GM12892 (cell line): ENCODE measurements at regions not wholly inside any gene's neighbourhood (a gene's known extent, or its start where the extent isn't known, plus 50 kb on each side); places are given as distances from the start of the nearest gene placed in this dataset.

Experiments used
- DNase-seq: peaks from one replicate; pipeline ENCODE4 v3.0.0; 2011; ENCODE audit not compliant: insufficient read length
- FAIRE-seq: peaks from 2 replicates; lab custom pipeline; 2011; peaks lifted over from hg19 to GRCh38; lab: Jason Lieb, UNC
- POLR2A ChIP-seq: IDR thresholded peaks from 2 replicates; pipeline ENCODE4 v1.6.1; 2011; ENCODE audit warnings: low read depth, low read length, control low read depth
- POLR2AphosphoS5 ChIP-seq: IDR thresholded peaks from 2 replicates; pipeline ENCODE4 v1.6.1; 2011; ENCODE audit warnings: low read depth, low read length, control low read depth
- TAF1 ChIP-seq: IDR thresholded peaks from 2 replicates; pipeline ENCODE4 v1.6.1; 2011; ENCODE audit warnings: low read depth, mild to moderate bottlenecking, control low read depth, low read length, borderline replicate concordance

- DNase-seq (no peak), FAIRE-seq (no peak)
- TF ChIP-seq POLR2AphosphoS5: no peak
- no peak for TF ChIP-seq POLR2A
- no peak for TF ChIP-seq TAF1
These were observed 111.1 kb upstream of the DTNBP1 start for GRCh38 chr6:15773806-15774410.

- TF ChIP-seq POLR2A (peak; percentile 31; the same call in 1 of the 2 replicates), TAF1 (no peak)
- FAIRE-seq: peak; percentile 86
- no peak for DNase-seq
These were observed 107.7 kb upstream of the DTNBP1 start for GRCh38 chr6:15770347-15771143.

- FAIRE-seq (no peak), DNase-seq (no peak)
- TF ChIP-seq TAF1: no peak
- no peak for TF ChIP-seq POLR2A
- TF ChIP-seq POLR2AphosphoS5: no peak
These were observed 106.7 kb upstream of the DTNBP1 start for GRCh38 chr6:15769511-15770018.

- TF ChIP-seq POLR2A: no peak
- no peak for TF ChIP-seq TAF1
- TF ChIP-seq POLR2AphosphoS5: no peak
- DNase-seq: no peak
- FAIRE-seq: no peak
These were observed 106.2 kb upstream of the DTNBP1 start for GRCh38 chr6:15768999-15769398.

GRCh38 chr6:15763837-15764236 lies 101.0 kb upstream of the DTNBP1 start:
- DNase-seq (no peak), FAIRE-seq (no peak)
- no peak for TF ChIP-seq POLR2AphosphoS5
- TF ChIP-seq POLR2A: no peak
- TF ChIP-seq TAF1: no peak

- FAIRE-seq: no peak
- no peak for TF ChIP-seq TAF1
- TF ChIP-seq POLR2AphosphoS5: no peak
- TF ChIP-seq POLR2A: no peak
These were observed 100.5 kb upstream of the DTNBP1 start for GRCh38 chr6:15763364-15763763.

GRCh38 chr6:15761045-15761502 lies 98.2 kb upstream of the DTNBP1 start:
- TF ChIP-seq POLR2AphosphoS5 (no peak), POLR2A (no peak), TAF1 (no peak)
- DNase-seq (no peak), FAIRE-seq (no peak)

More at GRCh38 chr6:15763364-15763763, 100.5 kb upstream of the DTNBP1 start:
- no peak for DNase-seq

- DNase-seq (no peak), FAIRE-seq (no peak)
- TF ChIP-seq POLR2A: no peak
- TF ChIP-seq POLR2AphosphoS5: no peak
- TF ChIP-seq TAF1: no peak
These were observed 95.9 kb upstream of the DTNBP1 start for GRCh38 chr6:15758631-15759215.

GRCh38 chr6:15755526-15755925 lies 92.7 kb upstream of the DTNBP1 start:
- no peak for DNase-seq
- no peak for TF ChIP-seq TAF1
- no peak for TF ChIP-seq POLR2AphosphoS5
- no peak for TF ChIP-seq POLR2A
- FAIRE-seq: no peak

GRCh38 chr6:15754706-15755079 lies 91.9 kb upstream of the DTNBP1 start:
- DNase-seq (no peak), FAIRE-seq (no peak)
- TF ChIP-seq TAF1: no peak
- TF ChIP-seq POLR2AphosphoS5: no peak
- no peak for TF ChIP-seq POLR2A

GRCh38 chr6:15754035-15754705 lies 91.3 kb upstream of the DTNBP1 start:
- FAIRE-seq (no peak), DNase-seq (no peak)
- TF ChIP-seq POLR2AphosphoS5 (no peak), TAF1 (no peak), POLR2A (no peak)
